ENCODE measurements at regions not wholly inside any gene's neighbourhood (a gene's known extent, or its start where the extent isn't known, plus 50 kb on each side); places are given as distances from the start of the nearest gene placed in this dataset.

GRCh38 chr2:22035361-22035830 lies 911.6 kb downstream of the TDRD15 start:
- TF ChIP-seq CTCF (IDR thresholded peaks at IDR 0.05; ENCODE audit: low read depth, low read length): no peak
- DNase-seq (ENCODE audit: extremely low read depth, low read depth): no peak

- no peak for TF ChIP-seq CTCF (IDR thresholded peaks at IDR 0.05; ENCODE audit: low read depth, low read length)
- DNase-seq (ENCODE audit: extremely low read depth, low read depth): no peak
Observed at GRCh38 chr2:22037274-22037673, 913.5 kb downstream of the TDRD15 start.

GRCh38 chr2:22043784-22044183 lies 920.0 kb downstream of the TDRD15 start:
- TF ChIP-seq CTCF (IDR thresholded peaks at IDR 0.05; ENCODE audit: low read depth, low read length): no peak
- no peak for DNase-seq (ENCODE audit: extremely low read depth, low read depth)

GRCh38 chr2:22055784-22056620 lies 932.2 kb downstream of the TDRD15 start:
- DNase-seq (ENCODE audit: extremely low read depth, low read depth): no peak
- TF ChIP-seq CTCF (IDR thresholded peaks at IDR 0.05; ENCODE audit: low read depth, low read length): no peak

- TF ChIP-seq CTCF (IDR thresholded peaks at IDR 0.05; ENCODE audit: low read depth, low read length): no peak
- DNase-seq (ENCODE audit: extremely low read depth, low read depth): no peak
Observed at GRCh38 chr2:22056621-22057132, 932.9 kb downstream of the TDRD15 start.

GRCh38 chr2:22062679-22063078 lies 938.9 kb downstream of the TDRD15 start:
- DNase-seq (ENCODE audit: extremely low read depth, low read depth): no peak
- no peak for TF ChIP-seq CTCF (IDR thresholded peaks at IDR 0.05; ENCODE audit: low read depth, low read length)

- no peak for DNase-seq (ENCODE audit: extremely low read depth, low read depth)
Observed at GRCh38 chr2:22076454-22076853, 952.7 kb downstream of the TDRD15 start.

More at GRCh38 chr2:22076454-22076853, 952.7 kb downstream of the TDRD15 start:
- no peak for TF ChIP-seq CTCF (IDR thresholded peaks at IDR 0.05; ENCODE audit: low read depth, low read length)
